SK-N-SH treated with all-trans-retinoic acid at 6 μM for 48 hours (cell line): ENCODE measurements at regions not wholly inside any gene's neighbourhood (a gene's known extent, or its start where the extent isn't known, plus 50 kb on each side); places are given as distances from the start of the nearest gene placed in this dataset.

Source experiments
- ATAC-seq: fragments of 200-7000 bp; cut with Tn5 transposase; 3 replicates; pipeline ENCODE4 v1.9.1; 2020; ENCODE audit warnings: mild to moderate bottlenecking, moderate library complexity
- ARNTL ChIP-seq: fragments of 450-650 bp; formaldehyde crosslinking; IDR thresholded peaks from 2 replicates; pipeline ENCODE4 v1.5.0; 2020; ENCODE audit warnings: low read depth, mild to moderate bottlenecking, moderate library complexity, borderline replicate concordance
- BACH2 ChIP-seq: fragments of 250-450 bp; sonication (Bioruptor Pico); IDR thresholded peaks from 2 replicates; pipeline ENCODE4 v1.9.0; 2021; ENCODE audit warnings: mild to moderate bottlenecking, borderline replicate concordance
- CREB5 ChIP-seq: fragments of 250-450 bp; sonication (Bioruptor Pico); IDR thresholded peaks from 2 replicates; pipeline ENCODE4 v1.5.1; 2020; ENCODE audit warnings: low read depth, mild to moderate bottlenecking, moderate library complexity
- CSDC2 ChIP-seq: fragments of 250-450 bp; sonication (Bioruptor Pico); IDR thresholded peaks from 2 replicates; pipeline ENCODE4 v1.5.0; 2020; ENCODE audit warnings: mild to moderate bottlenecking, moderate library complexity
- CSRNP3 ChIP-seq: fragments of 250-450 bp; sonication (Bioruptor Pico); IDR thresholded peaks from 2 replicates; pipeline ENCODE4 v1.5.1; 2021; ENCODE audit warnings: mild to moderate bottlenecking, moderate library complexity
- ESRRG ChIP-seq: fragments of 250-450 bp; sonication (Bioruptor Pico); IDR thresholded peaks from 2 replicates; pipeline ENCODE4 v1.6.1; 2021; ENCODE audit warnings: mild to moderate bottlenecking
- ISL1 ChIP-seq: fragments of 250-450 bp; sonication (Bioruptor Pico); IDR thresholded peaks from 2 replicates; pipeline ENCODE4 v2.1.2; 2022; ENCODE audit warnings: mild to moderate bottlenecking, moderate library complexity
- OSR1 ChIP-seq: fragments of 250-450 bp; sonication (Bioruptor Pico); IDR thresholded peaks from 2 replicates; pipeline ENCODE4 v1.8.0; 2022; ENCODE audit warnings: moderate library complexity, mild to moderate bottlenecking, inconsistent platforms
- PATZ1 ChIP-seq: fragments of 250-450 bp; sonication (Bioruptor Pico); IDR thresholded peaks from 2 replicates; pipeline ENCODE4 v1.8.0; 2020; ENCODE audit warnings: mild to moderate bottlenecking, moderate library complexity, borderline replicate concordance
- POU6F1 ChIP-seq: fragments of 250-450 bp; sonication (Bioruptor Pico); IDR thresholded peaks from 2 replicates; pipeline ENCODE4 v1.8.0; 2021; ENCODE audit warnings: low read depth, mild to moderate bottlenecking, moderate library complexity, borderline replicate concordance
- PPARA ChIP-seq: fragments of 250-450 bp; sonication (Bioruptor Pico); IDR thresholded peaks from 2 replicates; pipeline ENCODE4 v1.5.0; 2020; ENCODE audit warnings: mild to moderate bottlenecking, borderline replicate concordance
- SNAI2 ChIP-seq: fragments of 250-450 bp; sonication (Bioruptor Pico); IDR thresholded peaks from 2 replicates; pipeline ENCODE4 v1.5.0; 2020; ENCODE audit warnings: mild to moderate bottlenecking, moderate library complexity
- TCF4 ChIP-seq: fragments of 250-450 bp; sonication (Bioruptor Pico); IDR thresholded peaks from 2 replicates; pipeline ENCODE4 v1.8.0; 2021; ENCODE audit warnings: mild to moderate bottlenecking, moderate library complexity, borderline replicate concordance
- TOX ChIP-seq: fragments of 250-450 bp; sonication (Bioruptor Pico); IDR thresholded peaks from 2 replicates; pipeline ENCODE4 v1.8.0; 2021; ENCODE audit warnings: mild to moderate bottlenecking, moderate library complexity, borderline replicate concordance
- TSHZ2 ChIP-seq: fragments of 250-450 bp; sonication (Bioruptor Pico); IDR thresholded peaks from 2 replicates; pipeline ENCODE4 v1.5.0; 2020; ENCODE audit warnings: mild to moderate bottlenecking, moderate library complexity
- ZC3H10 ChIP-seq: fragments of 250-450 bp; sonication (Bioruptor Pico); IDR thresholded peaks from 2 replicates; pipeline ENCODE4 v1.5.1; 2021; ENCODE audit warnings: mild to moderate bottlenecking, moderate library complexity
- ZFP3 ChIP-seq: fragments of 250-450 bp; sonication (Bioruptor Pico); IDR thresholded peaks from 2 replicates; pipeline ENCODE4 v1.5.0; 2020; ENCODE audit warnings: mild to moderate bottlenecking, moderate library complexity
- ZFP30 ChIP-seq: fragments of 450-650 bp; formaldehyde crosslinking; IDR thresholded peaks from 2 replicates; pipeline ENCODE4 v1.5.0; 2022; ENCODE audit warnings: mild to moderate bottlenecking, moderate library complexity
- ZNF8 ChIP-seq: fragments of 450-650 bp; formaldehyde crosslinking; IDR thresholded peaks from 2 replicates; pipeline ENCODE4 v1.5.0; 2020; ENCODE audit warnings: mild to moderate bottlenecking, moderate library complexity

GRCh38 chr2:122144884-122145283 lies 389.4 kb downstream of the TSN start:
- ATAC-seq: no peak
- no peak for TF ChIP-seq ZNF8 (CRISPR knock-in tag)
- no peak for TF ChIP-seq PPARA
- no peak for TF ChIP-seq ARNTL (CRISPR knock-in tag)
- no peak for TF ChIP-seq OSR1 (CRISPR knock-in tag)
- TF ChIP-seq CSDC2: no peak
- TF ChIP-seq TOX (CRISPR knock-in tag): no peak
- TF ChIP-seq SNAI2 (CRISPR knock-in tag): no peak
- no peak for TF ChIP-seq TSHZ2
- no peak for TF ChIP-seq POU6F1 (CRISPR knock-in tag)
- TF ChIP-seq TCF4: no peak
- TF ChIP-seq ZFP3 (CRISPR knock-in tag): no peak
- TF ChIP-seq ISL1 (CRISPR knock-in tag): no peak
- TF ChIP-seq PATZ1: no peak
- TF ChIP-seq BACH2 (CRISPR knock-in tag): no peak
- no peak for TF ChIP-seq ZC3H10 (CRISPR knock-in tag)
- no peak for TF ChIP-seq CREB5 (CRISPR knock-in tag)
- no peak for TF ChIP-seq ZFP30 (CRISPR knock-in tag)
- no peak for TF ChIP-seq ESRRG

- TF ChIP-seq TCF4 (no peak), PPARA (no peak), TSHZ2 (no peak), CSRNP3 (CRISPR knock-in tag) (no peak)
- ATAC-seq: no peak
Measured at GRCh38 chr2:122145856-122146255, 390.4 kb downstream of the TSN start.
